Right kidney (tissue), 1 donor: ENCODE measurements at regions not wholly inside any gene's neighbourhood (a gene's known extent, or its start where the extent isn't known, plus 50 kb on each side); places are given as distances from the start of the nearest gene placed in this dataset.

Experiments
- DNase-seq: peaks from one replicate; pipeline ENCODE4 v3.0.0-alpha.2; 2016

DNA sequence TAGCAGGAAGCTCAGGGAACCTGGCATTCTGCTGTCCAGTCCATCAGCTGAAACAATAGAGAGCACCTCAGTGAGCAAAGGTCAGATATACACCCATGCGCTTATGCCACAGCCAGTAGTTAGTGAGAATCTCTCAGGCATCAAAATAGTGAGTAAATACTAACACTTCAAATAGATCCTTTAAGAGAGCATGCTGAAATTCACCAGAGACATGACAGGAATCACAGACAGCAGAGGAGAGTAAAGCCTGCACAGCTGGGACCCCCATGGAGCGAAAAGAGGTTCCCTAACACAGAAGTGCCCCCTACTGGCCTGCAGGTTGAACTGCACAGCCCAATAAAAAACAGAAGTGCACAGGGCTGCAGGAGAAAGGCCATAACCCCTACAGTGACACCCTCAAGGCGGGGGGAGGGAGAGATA is 57.6 kb upstream of the ANTXRL start:
- DNase-seq = no peak

- no peak for DNase-seq
Observed at GRCh38 chr10:46230615-46231014, 56.2 kb upstream of the ANTXRL start.

DNA sequence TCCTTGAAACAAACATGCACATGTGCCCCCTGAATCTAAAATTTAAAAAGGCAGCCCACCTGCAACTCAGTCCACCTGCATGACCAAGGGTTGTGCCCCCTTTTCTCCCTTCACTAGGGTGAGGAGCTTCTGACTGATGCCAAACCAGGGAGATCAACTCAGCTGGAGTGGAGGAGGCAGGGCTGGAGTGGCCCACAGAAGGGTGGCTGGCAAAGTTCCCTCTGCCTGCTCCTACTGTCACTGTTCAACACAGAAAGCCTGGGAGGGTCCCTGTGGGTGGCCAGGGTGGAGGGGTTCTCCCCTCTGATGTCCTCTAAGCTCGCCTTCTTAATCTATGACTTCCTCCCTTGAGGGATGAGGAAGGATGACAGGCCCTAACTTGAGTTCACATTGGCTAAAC is 55.7 kb upstream of the ANTXRL start:
- DNase-seq = no peak

GRCh38 chr10:46232084-46232483 is 54.7 kb upstream of the ANTXRL start:
- no peak for DNase-seq

DNA sequence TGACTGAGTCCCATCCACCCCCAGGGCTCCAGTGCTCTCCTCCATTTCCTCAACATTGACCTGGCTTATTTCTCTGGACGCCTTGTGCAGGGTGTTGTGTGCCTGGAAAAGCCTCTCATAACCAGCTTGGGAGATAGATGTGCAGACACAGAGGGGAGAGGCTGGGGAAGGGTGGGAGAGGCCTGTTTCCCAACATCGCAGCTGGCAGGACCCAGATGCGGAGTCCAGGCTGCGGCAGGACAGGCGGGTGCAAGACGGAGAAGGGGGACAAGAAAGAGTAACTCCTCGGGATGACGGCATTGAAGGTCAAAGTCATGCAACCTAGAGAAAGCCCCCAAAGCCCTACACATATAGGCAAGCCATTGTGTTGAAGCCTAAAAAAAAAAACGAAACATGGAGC is 54.1 kb upstream of the ANTXRL start:
- no peak for DNase-seq

GRCh38 chr10:46233181-46233580 is 53.6 kb upstream of the ANTXRL start:
- DNase-seq = no peak

GRCh38 chr10:46234026-46234425 is 52.8 kb upstream of the ANTXRL start:
- no peak for DNase-seq

DNA sequence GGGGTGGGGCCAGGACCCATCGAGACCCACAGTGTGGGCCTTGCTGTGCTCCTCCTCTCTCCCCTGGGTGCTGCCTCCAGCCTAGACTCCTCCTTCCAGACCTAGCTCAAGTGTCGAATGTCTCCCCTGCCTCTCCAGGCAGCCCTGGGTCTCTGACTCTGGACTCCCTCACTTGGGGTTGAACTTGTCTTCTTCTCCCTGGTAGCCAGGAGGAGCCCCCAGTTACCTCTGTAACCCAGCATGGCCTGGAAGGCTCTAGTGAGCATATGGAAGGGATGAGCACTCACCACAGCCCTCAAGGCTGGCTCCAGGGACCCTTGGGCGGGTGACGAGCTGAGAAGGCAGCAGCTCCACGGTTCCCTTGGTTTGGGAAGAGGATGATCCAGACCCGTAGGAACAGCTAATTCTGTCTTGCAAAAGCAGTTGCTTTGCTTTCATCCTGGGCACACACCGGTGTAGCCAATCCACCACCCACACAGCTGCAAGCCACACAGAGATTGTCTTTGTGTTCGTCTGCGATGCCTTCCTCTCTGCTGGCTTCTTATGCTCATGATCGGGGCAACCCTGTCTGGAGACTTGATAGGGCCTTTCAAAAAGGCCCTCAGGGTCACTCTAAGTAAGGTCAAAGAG is 52.3 kb upstream of the ANTXRL start:
- no peak for DNase-seq

GRCh38 chr10:46235705-46236545 is 50.9 kb upstream of the ANTXRL start:
- DNase-seq = no peak

- DNase-seq = no peak
Observed at GRCh38 chr10:46236546-46236887, 50.3 kb upstream of the ANTXRL start.

GRCh38 chr10:46236941-46237681 is 49.7 kb upstream of the ANTXRL start:
- DNase-seq = no peak
